DMS53 treated with DMSO at 0.1 percent for 48 hours (cell line): ENCODE measurements at regions not wholly inside any gene's neighbourhood (a gene's known extent, or its start where the extent isn't known, plus 50 kb on each side); places are given as distances from the start of the nearest gene placed in this dataset.

Experiments used
- DNase-seq: peaks from one replicate; lab custom pipeline; 2025; ENCODE audit not compliant: unreplicated experiment; lab: John Stamatoyannopoulos, UW

GRCh38 chr5:93117751-93118531 is 463.1 kb downstream of the NR2F1-AS1 start:
- no peak for DNase-seq

GRCh38 chr5:93107805-93108520 is 473.1 kb downstream of the NR2F1-AS1 start:
- DNase-seq: no peak

GRCh38 chr5:93107141-93107540 is 473.9 kb downstream of the NR2F1-AS1 start:
- DNase-seq: no peak

GRCh38 chr5:93101661-93102060 is 479.4 kb downstream of the NR2F1-AS1 start:
- DNase-seq: no peak

GRCh38 chr5:93100976-93101375 is 480.0 kb downstream of the NR2F1-AS1 start:
- DNase-seq: no peak

GRCh38 chr5:93100428-93100827 is 480.6 kb downstream of the NR2F1-AS1 start:
- no peak for DNase-seq

- DNase-seq: no peak
Observed at GRCh38 chr5:93099902-93100347, 481.1 kb downstream of the NR2F1-AS1 start.

GRCh38 chr5:93096561-93096960 is 484.5 kb downstream of the NR2F1-AS1 start:
- no peak for DNase-seq

- peak; percentile 21 for DNase-seq
Observed at GRCh38 chr5:93092349-93093105, 488.5 kb downstream of the NR2F1-AS1 start.

GRCh38 chr5:93090698-93091097 is 490.3 kb downstream of the NR2F1-AS1 start:
- DNase-seq: no peak

GRCh38 chr5:93088592-93089389 is 492.2 kb downstream of the NR2F1-AS1 start:
- no peak for DNase-seq

GRCh38 chr5:93087326-93087725 is 493.7 kb downstream of the NR2F1-AS1 start:
- no peak for DNase-seq

GRCh38 chr5:93082981-93083380 is 498.0 kb downstream of the NR2F1-AS1 start:
- DNase-seq: no peak

GRCh38 chr5:93079046-93079445 is 502.0 kb downstream of the NR2F1-AS1 start:
- DNase-seq: no peak

- peak; percentile 89 for DNase-seq
Observed at GRCh38 chr5:93078082-93079038, 502.7 kb downstream of the NR2F1-AS1 start.

GRCh38 chr5:93076566-93076965 is 504.5 kb downstream of the NR2F1-AS1 start:
- DNase-seq: no peak

GRCh38 chr5:93076096-93076495 is 504.9 kb downstream of the NR2F1-AS1 start:
- DNase-seq: no peak

- no peak for DNase-seq
Observed at GRCh38 chr5:93073547-93073946, 507.5 kb downstream of the NR2F1-AS1 start.

- DNase-seq: no peak
Observed at GRCh38 chr5:93072831-93073459, 508.1 kb downstream of the NR2F1-AS1 start.
